ENCODE measurements at regions not wholly inside any gene's neighbourhood (a gene's known extent, or its start where the extent isn't known, plus 50 kb on each side); places are given as distances from the start of the nearest gene placed in this dataset.

DNA sequence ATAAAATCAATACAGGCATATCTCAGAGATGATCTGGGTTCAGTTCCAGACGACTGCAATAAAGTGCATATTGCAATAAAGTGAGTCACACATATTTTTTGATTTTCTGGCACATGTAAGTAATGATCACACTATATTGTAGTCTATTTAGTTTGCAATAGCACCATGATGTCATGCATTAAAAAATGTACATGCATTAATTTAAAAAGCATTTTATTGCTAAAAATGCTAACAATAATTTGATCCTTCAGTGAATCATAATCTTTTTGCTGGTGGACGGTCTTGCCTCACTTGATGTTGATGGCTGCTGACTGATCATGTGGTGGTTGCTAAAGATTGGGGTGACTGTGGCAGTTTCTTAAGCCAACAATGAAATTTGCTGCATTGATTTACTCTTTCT, 511.1 kb downstream of the OTOL1 start:
- DNase-seq (ENCODE audit: low spot score), result no peak

- no peak for DNase-seq (ENCODE audit: low spot score)
Measured at GRCh38 chr3:162012633-162013032, 516.0 kb downstream of the OTOL1 start.

DNA sequence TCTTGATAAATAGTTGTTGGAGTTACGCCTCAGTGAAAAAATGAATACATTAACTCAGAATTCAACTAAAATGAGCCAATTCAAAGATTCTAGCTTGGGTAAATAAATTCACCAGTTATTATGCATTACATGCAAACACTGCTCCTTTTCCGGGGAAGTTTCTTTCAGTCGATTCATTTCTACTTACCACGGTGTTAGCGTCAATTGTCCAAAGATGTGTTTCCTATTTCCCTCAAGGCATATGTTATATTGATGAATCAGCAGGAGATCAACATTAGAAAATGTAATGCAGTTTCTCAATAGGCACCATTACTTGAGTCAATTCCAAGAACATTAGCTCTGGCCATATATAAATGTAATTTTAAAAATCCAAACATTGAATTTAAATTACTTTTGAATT, 517.7 kb downstream of the OTOL1 start:
- DNase-seq (ENCODE audit: low spot score), result no peak

DNA sequence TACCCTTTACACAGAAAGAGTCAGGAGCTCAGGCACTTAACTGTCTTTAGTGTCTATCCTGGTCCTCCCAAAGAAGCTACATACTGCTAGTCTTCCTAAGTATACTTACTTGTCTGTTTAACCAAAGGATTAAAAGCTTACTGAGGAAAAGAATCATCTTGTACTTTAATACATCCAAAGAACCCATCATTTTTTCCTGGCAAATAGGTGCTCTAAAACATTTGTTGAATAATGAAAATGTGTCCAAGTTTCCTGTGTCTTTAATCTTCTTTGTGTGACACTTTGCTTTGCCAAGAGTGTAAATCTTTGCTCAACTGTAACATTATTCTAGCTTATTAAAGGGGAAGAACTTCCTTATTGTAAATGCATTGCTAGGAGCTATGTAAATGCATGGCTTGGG, 519.2 kb downstream of the OTOL1 start:
- no peak for DNase-seq (ENCODE audit: low spot score)

DNA sequence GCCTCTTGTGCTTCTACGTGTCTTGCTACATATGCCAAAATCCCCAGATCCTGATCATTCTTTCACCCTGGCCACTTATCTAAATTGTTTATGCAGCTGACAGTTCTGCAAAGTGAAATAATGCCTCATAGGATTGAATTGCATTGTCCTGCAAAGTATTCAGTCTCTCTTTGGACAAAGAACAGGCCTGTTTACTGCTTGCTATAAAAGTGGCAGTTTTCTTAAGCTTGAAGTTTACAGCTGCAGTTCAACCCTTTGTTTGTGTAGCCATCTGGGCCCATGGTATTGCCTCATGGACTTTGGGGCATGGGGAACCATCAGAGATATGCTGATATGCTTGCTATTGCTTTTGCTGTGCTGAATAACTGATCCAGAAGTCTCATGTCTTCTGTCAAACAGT, 523.2 kb downstream of the OTOL1 start:
- no peak for DNase-seq (ENCODE audit: low spot score)

GRCh38 chr3:162021206-162021605, 524.6 kb downstream of the OTOL1 start:
- no peak for DNase-seq (ENCODE audit: low spot score)

DNA sequence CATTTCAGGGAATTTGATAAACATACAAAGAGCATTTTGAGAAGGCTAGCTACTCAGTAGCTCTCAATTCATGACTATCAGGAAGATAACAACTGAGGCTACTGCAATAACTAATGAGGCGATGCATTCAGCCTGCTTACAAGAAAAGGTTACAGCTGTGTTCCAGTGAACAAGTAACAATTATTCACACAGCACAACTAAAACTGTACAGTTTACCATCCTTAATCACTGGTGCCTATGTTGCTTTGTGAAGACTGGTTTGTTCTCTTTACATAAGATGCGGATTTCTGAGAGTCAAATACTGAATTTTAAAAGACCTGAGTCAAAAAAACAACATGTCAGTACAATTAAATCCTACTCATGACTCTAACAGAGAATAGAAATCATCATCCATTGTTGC, 526.3 kb downstream of the OTOL1 start:
- DNase-seq (ENCODE audit: low spot score), result no peak

GRCh38 chr3:162029736-162030135, 533.1 kb downstream of the OTOL1 start:
- no peak for DNase-seq (ENCODE audit: low spot score)

DNA sequence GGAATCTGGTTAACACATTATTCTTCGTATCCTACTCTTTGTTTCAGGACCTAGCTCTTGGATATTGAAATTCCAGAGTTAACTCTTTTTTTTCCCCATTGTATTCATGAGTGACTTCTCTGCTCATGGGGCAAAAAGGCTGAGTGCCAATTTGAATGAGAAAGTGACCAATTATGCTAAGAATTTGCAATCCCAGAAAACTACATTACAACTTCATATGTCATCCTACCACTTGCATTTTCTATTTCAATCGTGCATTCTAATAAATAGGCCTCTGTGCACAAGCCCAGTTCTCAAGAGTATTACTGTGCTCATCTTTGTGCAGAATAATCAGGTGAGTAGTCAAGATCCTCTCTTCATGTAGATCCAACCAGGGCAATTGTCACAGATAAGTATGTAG, 537.8 kb downstream of the OTOL1 start:
- no peak for DNase-seq (ENCODE audit: low spot score)

GRCh38 chr3:162041622-162042021, 545.0 kb downstream of the OTOL1 start:
- no peak for DNase-seq (ENCODE audit: low spot score)

- no peak for DNase-seq (ENCODE audit: low spot score)
Measured at GRCh38 chr3:162052636-162053035, 556.0 kb downstream of the OTOL1 start.

- no peak for DNase-seq (ENCODE audit: low spot score)
Measured at GRCh38 chr3:162072656-162073164, 576.1 kb downstream of the OTOL1 start.

DNA sequence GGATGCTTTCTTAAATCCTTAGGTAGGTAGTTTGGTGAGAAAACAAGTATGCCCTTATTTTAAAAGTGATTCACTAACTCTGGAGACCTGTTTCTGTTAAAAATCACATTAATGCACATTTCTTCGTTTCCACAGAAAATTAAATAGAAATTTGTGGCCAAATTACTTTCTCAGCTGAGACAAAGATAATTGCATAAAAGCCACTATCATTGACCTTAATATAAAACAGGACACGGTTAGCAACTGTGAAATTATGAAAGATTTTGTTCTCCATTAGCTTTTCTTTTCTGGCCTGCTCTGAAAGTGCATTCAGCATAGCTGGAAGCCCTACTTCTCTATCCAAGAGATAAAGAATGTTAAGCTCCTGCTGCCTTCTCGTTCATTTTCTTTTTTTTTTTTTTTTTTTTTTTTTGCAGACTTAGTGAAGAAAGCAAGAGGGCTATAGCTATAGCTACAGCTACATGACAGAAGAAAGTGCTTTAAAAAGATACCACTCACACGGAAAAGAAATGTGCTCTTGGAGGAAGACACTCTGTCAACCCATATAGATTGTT, 576.9 kb downstream of the OTOL1 start:
- no peak for DNase-seq (ENCODE audit: low spot score)

GRCh38 chr3:162077108-162077507, 580.5 kb downstream of the OTOL1 start:
- DNase-seq (ENCODE audit: low spot score), result no peak

GRCh38 chr3:162082516-162082915, 585.9 kb downstream of the OTOL1 start:
- DNase-seq (ENCODE audit: low spot score), result no peak

- DNase-seq (ENCODE audit: low spot score), result no peak
Measured at GRCh38 chr3:162087361-162087760, 590.8 kb downstream of the OTOL1 start.

DNA sequence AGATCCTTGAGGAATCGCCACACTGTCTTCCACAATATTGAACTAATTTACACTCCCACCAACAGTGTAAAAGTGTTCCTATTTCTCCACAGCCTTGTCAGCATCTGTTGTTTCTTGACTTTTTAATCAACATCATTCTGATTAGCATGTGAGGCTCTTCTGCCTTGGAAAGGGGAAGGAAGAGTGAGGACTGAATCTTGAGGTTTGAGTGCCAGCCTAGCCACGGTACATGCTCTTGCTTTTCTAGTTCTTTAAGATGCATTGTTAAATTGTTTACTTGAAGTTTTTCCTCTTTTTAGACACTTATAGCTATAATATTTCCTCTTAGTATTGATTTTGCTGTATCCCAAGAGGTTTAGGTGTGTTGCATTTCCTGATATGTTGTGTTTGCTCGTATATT, 596.1 kb downstream of the OTOL1 start:
- no peak for DNase-seq (ENCODE audit: low spot score)

- DNase-seq (ENCODE audit: low spot score), result no peak
Measured at GRCh38 chr3:162094301-162094700, 597.7 kb downstream of the OTOL1 start.

DNA sequence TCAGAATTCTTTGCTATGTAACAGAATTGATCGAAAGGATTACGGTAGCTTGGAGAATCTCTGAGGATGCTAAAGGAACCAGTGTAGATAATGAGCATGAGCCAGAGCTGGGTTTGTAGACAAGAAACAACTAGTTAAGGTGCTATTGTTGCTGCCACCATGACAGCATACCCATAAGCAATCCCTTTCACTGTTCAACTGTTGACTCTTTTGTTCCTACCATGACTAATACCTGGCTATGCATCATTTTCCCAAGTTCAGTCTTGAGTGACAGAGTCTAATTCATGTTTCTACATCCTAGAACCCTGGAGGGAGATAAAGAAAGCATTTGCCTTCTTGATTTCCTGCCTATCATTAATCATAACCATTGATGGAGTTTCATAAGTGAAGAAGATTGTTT, 600.3 kb downstream of the OTOL1 start:
- no peak for DNase-seq (ENCODE audit: low spot score)

- no peak for DNase-seq (ENCODE audit: low spot score)
Measured at GRCh38 chr3:162103808-162104207, 607.2 kb downstream of the OTOL1 start.

DNA sequence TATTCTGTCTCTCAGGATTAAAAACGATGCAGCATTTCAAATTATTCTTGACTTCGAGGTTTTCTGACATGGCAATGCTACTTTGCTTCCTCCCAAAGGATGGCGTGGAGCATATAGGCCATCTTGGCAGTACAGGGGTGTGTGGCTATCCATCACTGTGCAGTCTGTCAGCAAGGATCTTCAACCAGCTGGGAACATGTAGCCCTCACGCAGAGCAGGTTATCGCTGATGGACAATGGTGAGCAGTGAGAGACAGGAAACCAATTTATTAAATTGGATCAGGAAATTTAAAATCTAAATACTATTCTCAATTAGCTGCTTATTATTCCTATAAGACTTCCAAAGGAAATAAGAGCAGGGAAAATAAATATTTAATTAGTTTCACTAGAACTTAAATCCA, 615.3 kb downstream of the OTOL1 start:
- DNase-seq (ENCODE audit: low spot score), result no peak

- DNase-seq (ENCODE audit: low spot score), result no peak
Measured at GRCh38 chr3:162112719-162113118, 616.1 kb downstream of the OTOL1 start.

- DNase-seq (ENCODE audit: low spot score), result no peak
Measured at GRCh38 chr3:162117961-162118360, 621.4 kb downstream of the OTOL1 start.

DNA sequence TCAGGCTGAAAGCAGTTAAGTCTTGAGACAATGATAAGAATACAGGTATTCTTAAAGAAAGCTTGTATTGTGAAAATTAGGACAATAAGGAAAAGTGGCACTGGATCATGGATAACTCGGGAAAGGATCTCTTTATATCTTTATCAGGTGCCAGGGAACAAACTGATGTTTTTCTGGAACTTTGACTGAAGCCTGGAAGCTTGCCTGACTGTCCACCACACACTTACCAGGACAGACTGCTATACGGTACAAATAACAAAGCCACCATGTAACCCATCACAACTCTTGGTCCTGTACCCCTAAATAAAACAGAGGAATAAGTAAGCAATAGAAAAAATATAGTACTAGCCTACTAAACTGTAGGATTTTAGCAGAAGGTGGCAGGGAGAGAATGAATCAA, 623.0 kb downstream of the OTOL1 start:
- no peak for DNase-seq (ENCODE audit: low spot score)

DNA sequence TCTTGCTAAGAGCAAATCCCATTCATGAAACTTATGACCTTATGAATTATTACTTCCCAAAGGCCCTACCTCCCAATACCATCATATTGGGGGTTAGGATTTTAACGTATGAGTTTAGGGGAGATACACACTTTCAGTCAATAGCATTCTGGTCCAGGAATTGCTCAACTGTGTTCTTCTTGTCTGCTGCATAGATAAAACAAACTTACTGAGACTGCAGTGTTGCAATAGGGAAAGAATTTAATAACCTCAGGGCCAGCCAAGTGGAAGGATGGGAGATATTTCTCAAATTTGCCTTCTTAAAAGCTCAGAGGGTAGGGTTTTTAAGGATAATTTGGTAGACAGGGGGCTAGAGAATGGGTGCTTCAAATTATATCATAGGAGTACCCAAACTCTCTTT, 625.8 kb downstream of the OTOL1 start:
- DNase-seq (ENCODE audit: low spot score), result no peak

All from hematopoietic multipotent progenitor cell treated with erythropoietin and hydrocortisone succinate and interleukin-3 and kit ligand, for 17 days (in vitro differentiated cells).